ENCODE measurements at regions not wholly inside any gene's neighbourhood (a gene's known extent, or its start where the extent isn't known, plus 50 kb on each side); places are given as distances from the start of the nearest gene placed in this dataset.

GRCh38 chr13:74465271-74465670, 331.1 kb upstream of the KLF12 start:
- H3K4me3 Mint-ChIP-seq = no peak overlapping the region
- H3K27me3 Mint-ChIP-seq (ENCODE audit: low read depth) = no peaks in the 10 kb centered on the region
- CTCF ChIA-PET = no interaction called here
- no peak for DNase-seq (ENCODE audit: low spot score)
- no peaks in the 10 kb centered on the region for H3K9me3 Mint-ChIP-seq
- H3K27ac Mint-ChIP-seq = no peak overlapping the region; the same call in 1 of the 2 replicates
- no peak for TF ChIP-seq ESRRA (CRISPR knock-in tag; IDR thresholded peaks at IDR 0.05; ENCODE audit: borderline replicate concordance)
- POLR2A ChIA-PET = no interaction called here
- H3K36me3 Mint-ChIP-seq = no peaks in the 10 kb centered on the region
- H3K4me1 Mint-ChIP-seq = peaks cover 39% of the 10 kb centered on the region
- ATAC-seq = peak; percentile 71

DNA sequence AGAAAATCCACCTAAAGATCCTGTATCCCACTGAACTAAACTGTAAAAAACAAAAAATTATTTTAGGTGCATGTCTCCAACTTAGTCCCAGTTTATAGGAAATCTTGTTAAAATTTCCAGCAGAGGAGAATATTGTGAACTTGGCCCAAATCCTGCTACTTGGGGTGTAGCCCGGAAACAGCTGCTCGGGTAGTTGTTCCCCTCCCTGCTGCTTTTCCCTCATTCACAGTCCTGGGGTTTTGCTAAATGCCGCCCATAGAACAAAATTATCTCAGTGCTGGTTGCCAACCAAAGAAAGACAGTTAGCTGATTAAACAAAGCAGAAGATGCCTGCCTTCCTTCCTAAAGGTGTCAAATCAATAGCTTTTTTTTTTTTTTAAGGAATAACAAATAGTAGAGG, 330.5 kb upstream of the KLF12 start:
- ChIA-PET CTCF (no interaction called here), POLR2A (interaction anchor here (0.7 kb wide), 1 partner anchor 839 kb away, joined by 3 read pairs; no protein-coding TSS in a partner anchor)
- TF ChIP-seq JUN (CRISPR knock-in tag; IDR thresholded peaks at IDR 0.05) = no peak
- TF ChIP-seq, protein P1, sequence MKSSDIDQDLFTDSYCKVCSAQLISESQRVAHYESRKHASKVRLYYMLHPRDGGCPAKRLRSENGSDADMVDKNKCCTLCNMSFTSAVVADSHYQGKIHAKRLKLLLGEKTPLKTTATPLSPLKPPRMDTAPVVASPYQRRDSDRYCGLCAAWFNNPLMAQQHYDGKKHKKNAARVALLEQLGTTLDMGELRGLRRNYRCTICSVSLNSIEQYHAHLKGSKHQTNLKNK (CRISPR knock-in tag; IDR thresholded peaks at IDR 0.05) = no peak
- no peak for TF ChIP-seq ZNF416 (CRISPR knock-in tag; IDR thresholded peaks at IDR 0.05)
- Mint-ChIP-seq H3K27me3 (ENCODE audit: low read depth) (no peaks in the 10 kb centered on the region), H3K9me3 (no peaks in the 10 kb centered on the region), H3K27ac (no peak overlapping the region), H3K36me3 (no peaks in the 10 kb centered on the region), H3K4me3 (no peak overlapping the region), H3K4me1 (peaks cover 39% of the 10 kb centered on the region)
- 0 out of 2 replicates have a peak, but pooled peaks have one; percentile 25 for ATAC-seq
- DNase-seq (ENCODE audit: low spot score) = no peak

GRCh38 chr13:74461011-74461410, 326.8 kb upstream of the KLF12 start:
- Mint-ChIP-seq H3K27ac (no peak overlapping the region), H3K4me1 (peaks cover 25% of the 10 kb centered on the region), H3K4me3 (no peak overlapping the region), H3K9me3 (no peaks in the 10 kb centered on the region), H3K27me3 (ENCODE audit: low read depth) (no peaks in the 10 kb centered on the region), H3K36me3 (no peaks in the 10 kb centered on the region)
- no peak for ATAC-seq
- POLR2A ChIA-PET = no interaction called here
- no peak for DNase-seq (ENCODE audit: low spot score)
- CTCF ChIA-PET = no interaction called here
- TF ChIP-seq HMGA2 (CRISPR knock-in tag; IDR thresholded peaks at IDR 0.05) = no peak

DNA sequence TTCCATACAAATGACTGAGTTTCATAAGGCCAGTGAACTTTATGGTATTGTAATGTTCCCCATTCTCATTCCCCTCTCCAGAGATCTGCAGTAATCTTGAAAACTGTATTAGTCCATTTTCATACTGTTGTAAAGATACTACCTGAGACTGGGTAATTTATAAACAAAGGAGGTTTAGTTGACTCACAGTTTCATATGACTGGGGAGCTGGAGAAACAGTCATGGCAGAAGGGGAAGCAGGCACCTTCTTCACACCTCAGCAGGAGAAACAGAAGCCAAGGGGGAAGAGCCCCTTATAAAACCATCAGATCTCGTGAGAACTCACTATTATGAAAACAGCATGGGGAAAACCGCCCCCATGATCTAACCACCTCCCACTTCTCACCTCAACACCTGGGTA, 318.7 kb upstream of the KLF12 start:
- no peaks in the 10 kb centered on the region for H3K4me1 Mint-ChIP-seq
- POLR2A ChIA-PET = no interaction called here

DNA sequence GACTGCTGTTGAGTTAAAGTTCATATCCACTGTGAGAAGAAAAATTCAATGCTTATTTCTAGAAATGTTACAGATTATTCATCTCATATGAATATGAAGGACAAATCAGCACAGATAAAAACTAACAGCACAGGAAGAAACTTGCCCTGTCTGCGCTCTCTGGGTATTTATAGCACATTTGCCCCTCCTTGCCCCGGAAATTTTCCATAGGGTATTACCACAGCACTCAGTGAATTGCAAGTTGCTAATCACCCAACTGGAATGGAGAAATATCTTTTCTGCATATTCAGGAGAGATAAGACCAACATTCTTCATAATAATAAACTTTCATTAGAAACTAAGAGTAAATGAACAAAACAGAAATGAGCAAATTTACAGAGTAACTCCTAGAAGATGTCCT, 318.0 kb upstream of the KLF12 start:
- Mint-ChIP-seq H3K36me3 (no peaks in the 10 kb centered on the region), H3K9me3 (peaks cover 19% of the 10 kb centered on the region), H3K4me3 (no peak overlapping the region), H3K27me3 (ENCODE audit: low read depth) (no peaks in the 10 kb centered on the region), H3K27ac (no peak overlapping the region), H3K4me1 (no peaks in the 10 kb centered on the region)
- POLR2A ChIA-PET = no interaction called here
- TF ChIP-seq ESRRA (CRISPR knock-in tag; IDR thresholded peaks at IDR 0.05; ENCODE audit: borderline replicate concordance) = no peak
- DNase-seq (ENCODE audit: low spot score) = no peak
- ATAC-seq = no peak
- CTCF ChIA-PET = no interaction called here

More for the DNA sequence above, 318.7 kb upstream of the KLF12 start:
- H3K9me3 Mint-ChIP-seq = peaks cover 19% of the 10 kb centered on the region
- no peak overlapping the region for H3K4me3 Mint-ChIP-seq
- H3K36me3 Mint-ChIP-seq = no peaks in the 10 kb centered on the region
- CTCF ChIA-PET = no interaction called here
- H3K27me3 Mint-ChIP-seq (ENCODE audit: low read depth) = no peaks in the 10 kb centered on the region
- TF ChIP-seq SOX15 (CRISPR knock-in tag; IDR thresholded peaks at IDR 0.05) (no peak), NFYB (CRISPR knock-in tag; conservative IDR thresholded peaks at IDR 0.05; ENCODE audit: low read depth) (no peak), SP1 (CRISPR knock-in tag; conservative IDR thresholded peaks at IDR 0.05) (no peak)
- TF ChIP-seq, protein P2, sequence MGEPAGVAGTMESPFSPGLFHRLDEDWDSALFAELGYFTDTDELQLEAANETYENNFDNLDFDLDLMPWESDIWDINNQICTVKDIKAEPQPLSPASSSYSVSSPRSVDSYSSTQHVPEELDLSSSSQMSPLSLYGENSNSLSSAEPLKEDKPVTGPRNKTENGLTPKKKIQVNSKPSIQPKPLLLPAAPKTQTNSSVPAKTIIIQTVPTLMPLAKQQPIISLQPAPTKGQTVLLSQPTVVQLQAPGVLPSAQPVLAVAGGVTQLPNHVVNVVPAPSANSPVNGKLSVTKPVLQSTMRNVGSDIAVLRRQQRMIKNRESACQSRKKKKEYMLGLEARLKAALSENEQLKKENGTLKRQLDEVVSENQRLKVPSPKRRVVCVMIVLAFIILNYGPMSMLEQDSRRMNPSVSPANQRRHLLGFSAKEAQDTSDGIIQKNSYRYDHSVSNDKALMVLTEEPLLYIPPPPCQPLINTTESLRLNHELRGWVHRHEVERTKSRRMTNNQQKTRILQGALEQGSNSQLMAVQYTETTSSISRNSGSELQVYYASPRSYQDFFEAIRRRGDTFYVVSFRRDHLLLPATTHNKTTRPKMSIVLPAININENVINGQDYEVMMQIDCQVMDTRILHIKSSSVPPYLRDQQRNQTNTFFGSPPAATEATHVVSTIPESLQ (CRISPR knock-in tag; IDR thresholded peaks at IDR 0.05) = no peak
- no peak overlapping the region for H3K27ac Mint-ChIP-seq
- ATAC-seq (no peak), DNase-seq (ENCODE audit: low spot score) (no peak)

DNA sequence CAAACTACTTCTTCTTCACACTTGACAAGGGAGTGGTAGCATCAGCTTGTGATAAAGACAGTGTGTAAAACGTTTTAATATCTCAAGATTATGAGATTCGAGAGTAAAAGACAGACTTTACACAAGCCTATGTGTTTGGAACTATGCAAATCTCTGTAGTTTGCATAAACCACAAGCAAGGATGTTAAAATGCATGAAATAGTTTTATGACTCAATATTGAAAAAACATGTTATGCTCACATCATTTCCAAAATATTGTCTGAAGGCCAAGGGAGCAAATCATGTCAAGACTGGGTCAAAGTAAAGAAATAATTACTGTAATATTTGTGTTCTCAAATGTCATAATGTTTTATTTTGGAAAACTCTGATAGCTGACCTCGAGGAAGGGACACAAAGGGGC, 316.8 kb upstream of the KLF12 start:
- TF ChIP-seq SMAD4 (CRISPR knock-in tag; IDR thresholded peaks at IDR 0.05) = no peak
- no peak for TF ChIP-seq KAT7 (CRISPR knock-in tag; IDR thresholded peaks at IDR 0.05; ENCODE audit: borderline replicate concordance)
- TF ChIP-seq FOXJ3 (CRISPR knock-in tag; IDR thresholded peaks at IDR 0.05; ENCODE audit: borderline replicate concordance) = no peak
- no peak for TF ChIP-seq FOXK1 (CRISPR knock-in tag; IDR thresholded peaks at IDR 0.05)
- no peak for TF ChIP-seq IRF2 (CRISPR knock-in tag; IDR thresholded peaks at IDR 0.05; ENCODE audit: borderline replicate concordance, low read depth)
- no peak for TF ChIP-seq GTF2I (CRISPR knock-in tag; conservative IDR thresholded peaks at IDR 0.05)
- TF ChIP-seq CREM (CRISPR knock-in tag; IDR thresholded peaks at IDR 0.05) = no peak
- TF ChIP-seq ZNF263 (CRISPR knock-in tag; IDR thresholded peaks at IDR 0.05; ENCODE audit: low read depth) = no peak
- no peak for TF ChIP-seq ZBTB43 (CRISPR knock-in tag; IDR thresholded peaks at IDR 0.05)
- TF ChIP-seq USF1 (CRISPR knock-in tag; IDR thresholded peaks at IDR 0.05) = no peak
- no peaks in the 10 kb centered on the region for H3K4me1 Mint-ChIP-seq
- peaks cover 19% of the 10 kb centered on the region for H3K9me3 Mint-ChIP-seq
- no peak for DNase-seq (ENCODE audit: low spot score)
- no peaks in the 10 kb centered on the region for H3K36me3 Mint-ChIP-seq
- no peak overlapping the region for H3K27ac Mint-ChIP-seq
- ATAC-seq = no peak
- POLR2A ChIA-PET = no interaction called here
- H3K4me3 Mint-ChIP-seq = no peak overlapping the region
- no peaks in the 10 kb centered on the region for H3K27me3 Mint-ChIP-seq (ENCODE audit: low read depth)
- CTCF ChIA-PET = no interaction called here

All from WTC11 (cell line).